ENCODE measurements at regions not wholly inside any gene's neighbourhood (a gene's known extent, or its start where the extent isn't known, plus 50 kb on each side); places are given as distances from the start of the nearest gene placed in this dataset.

GRCh38 chr5:35302544-35302943, 72.3 kb upstream of the PRLR start:
- TF ChIP-seq POLR2A (IDR thresholded peaks at IDR 0.05) (no peak), POLR2AphosphoS5 (IDR thresholded peaks at IDR 0.05) (no peak), CTCF (IDR thresholded peaks at IDR 0.05) (no peak)
- Histone ChIP-seq H3K36me3 (no peaks in the 10 kb centered on the region), H3K4me1 (replicated peaks) (no peaks in the 10 kb centered on the region), H3K27me3 (replicated peaks; ENCODE audit: insufficient read depth) (no peaks in the 10 kb centered on the region), H3K4me3 (no peak overlapping the region), H3K9me3 (no peaks in the 10 kb centered on the region), H3K27ac (no peak overlapping the region)
- DNase-seq (ENCODE audit: low spot score) = no peak
- intact Hi-C loops (cut with DNase I) = no loop called here

- intact Hi-C loops (cut with DNase I) = no loop called here
- H3K27ac ChIP-seq = no peak overlapping the region
Observed at GRCh38 chr5:35297755-35298154, 67.5 kb upstream of the PRLR start.

GRCh38 chr5:35294976-35295375, 64.7 kb upstream of the PRLR start:
- intact Hi-C loops (cut with DNase I) = no loop called here

More at GRCh38 chr5:35297755-35298154, 67.5 kb upstream of the PRLR start:
- H3K36me3 ChIP-seq = no peaks in the 10 kb centered on the region
- 90% methylated on average over 3 of the region's 3 CpGs for WGBS
- no peaks in the 10 kb centered on the region for H3K9me3 ChIP-seq
- H3K27me3 ChIP-seq (replicated peaks; ENCODE audit: insufficient read depth) = no peaks in the 10 kb centered on the region
- TF ChIP-seq POLR2AphosphoS5 (IDR thresholded peaks at IDR 0.05) (no peak), POLR2A (IDR thresholded peaks at IDR 0.05) (no peak), CTCF (IDR thresholded peaks at IDR 0.05) (no peak)
- no peaks in the 10 kb centered on the region for H3K4me1 ChIP-seq (replicated peaks)
- DNase-seq (ENCODE audit: low spot score) = no peak
- no peak overlapping the region for H3K4me3 ChIP-seq

GRCh38 chr5:35294017-35294416, 63.7 kb upstream of the PRLR start:
- Histone ChIP-seq H3K36me3 (no peaks in the 10 kb centered on the region), H3K4me3 (no peak overlapping the region), H3K27me3 (replicated peaks; ENCODE audit: insufficient read depth) (no peaks in the 10 kb centered on the region), H3K9me3 (no peaks in the 10 kb centered on the region), H3K4me1 (replicated peaks) (no peaks in the 10 kb centered on the region), H3K27ac (no peak overlapping the region)
- WGBS = 79% methylated on average over 6 of the region's 6 CpGs
- DNase-seq (ENCODE audit: low spot score) = no peak
- intact Hi-C loops (cut with DNase I) = no loop called here
- TF ChIP-seq POLR2A (IDR thresholded peaks at IDR 0.05) (no peak), CTCF (IDR thresholded peaks at IDR 0.05) (no peak), POLR2AphosphoS5 (IDR thresholded peaks at IDR 0.05) (no peak)

More at GRCh38 chr5:35294976-35295375, 64.7 kb upstream of the PRLR start:
- no peak overlapping the region for H3K27ac ChIP-seq
- no peaks in the 10 kb centered on the region for H3K4me1 ChIP-seq (replicated peaks)
- WGBS = 76% methylated on average over 2 of the region's 2 CpGs
- no peak for DNase-seq (ENCODE audit: low spot score)
- no peak overlapping the region for H3K4me3 ChIP-seq
- H3K9me3 ChIP-seq = no peaks in the 10 kb centered on the region
- TF ChIP-seq POLR2A (IDR thresholded peaks at IDR 0.05) (no peak), POLR2AphosphoS5 (IDR thresholded peaks at IDR 0.05) (no peak), CTCF (IDR thresholded peaks at IDR 0.05) (no peak)
- H3K27me3 ChIP-seq (replicated peaks; ENCODE audit: insufficient read depth) = no peaks in the 10 kb centered on the region
- H3K36me3 ChIP-seq = no peaks in the 10 kb centered on the region

- H3K4me1 ChIP-seq (replicated peaks) = no peaks in the 10 kb centered on the region
- H3K4me3 ChIP-seq = no peak overlapping the region
- no peaks in the 10 kb centered on the region for H3K36me3 ChIP-seq
- no peak for DNase-seq (ENCODE audit: low spot score)
- intact Hi-C loops (cut with DNase I) = no loop called here
- H3K27me3 ChIP-seq (replicated peaks; ENCODE audit: insufficient read depth) = no peaks in the 10 kb centered on the region
- TF ChIP-seq CTCF (IDR thresholded peaks at IDR 0.05) = no peak
- no peaks in the 10 kb centered on the region for H3K9me3 ChIP-seq
- no peak overlapping the region for H3K27ac ChIP-seq
- 56% methylated on average over 3 of the region's 3 CpGs for WGBS
Observed at GRCh38 chr5:35285435-35285834, 55.1 kb upstream of the PRLR start.
